Panc1 (cell line): ENCODE measurements at regions not wholly inside any gene's neighbourhood (a gene's known extent, or its start where the extent isn't known, plus 50 kb on each side); places are given as distances from the start of the nearest gene placed in this dataset.

ENCODE experiments used
- ATAC-seq: fragments of 200-7000 bp; cut with Tn5 transposase; 2 replicates; pipeline ENCODE4 v1.9.1; 2020; ENCODE audit warnings: mild to moderate bottlenecking, moderate library complexity
- BruUV-seq: library from RNA; stranded (reverse); fragments of 400-500 nt; replicated peaks from 2 replicates; lab custom pipeline; 2021; lab: Mats Ljungman, UMichigan
- CTCF ChIA-PET: fragments of 300-600 bp; sonication (Branson Sonifier 250); formaldehyde crosslinking; loops from one replicate; lab custom pipeline; 2022; ENCODE audit warnings: antibody characterized with exemption; lab: Charles Lee
- POLR2A ChIA-PET: fragments of 300-600 bp; sonication (Branson Sonifier 250); formaldehyde crosslinking; loops from one replicate; lab custom pipeline; 2022; ENCODE audit warnings: antibody characterized with exemption; lab: Charles Lee
- DNase-seq: peaks from one replicate; pipeline ENCODE4 v3.0.0-alpha.2; 2010; ENCODE audit warnings: low read depth, low spot score
- H3K27ac ChIP-seq: 2 replicates; pipeline ENCODE4 v1.5.1; 2011; ENCODE audit warnings: mild to moderate bottlenecking, low read length, inconsistent platforms
- H3K27me3 ChIP-seq: fragments of 200-500 bp; sonication (Bioruptor generic); 2 replicates; pipeline ENCODE4 v1.6.0; 2014; ENCODE audit warnings: low read length, inconsistent platforms; ENCODE audit not compliant: control insufficient read depth, insufficient read depth
- H3K36me3 ChIP-seq: fragments of 200-500 bp; sonication (Bioruptor generic); 2 replicates; pipeline ENCODE4 v1.5.1; 2014; ENCODE audit warnings: inconsistent platforms, mild to moderate bottlenecking, low read length, moderate library complexity; ENCODE audit not compliant: control insufficient read depth, insufficient read depth
- H3K4me1 ChIP-seq: 2 replicates; pipeline ENCODE4 v1.5.1; 2011; ENCODE audit warnings: inconsistent platforms, mild to moderate bottlenecking, low read length, moderate library complexity; ENCODE audit not compliant: control insufficient read depth, insufficient read depth
- H3K4me3 ChIP-seq, 2 experiments: 2 replicates each; pipeline ENCODE4 v1.5.1; 2011 to 2012; ENCODE audit warnings: low read depth in 2 of 2, low read length in 2 of 2, mild to moderate bottlenecking in 2 of 2, inconsistent platforms in 1 of 2, moderate library complexity in 1 of 2
- H3K9me3 ChIP-seq: fragments of 200-500 bp; sonication (Bioruptor generic); 2 replicates; pipeline ENCODE4 v1.5.1; 2014; ENCODE audit warnings: low read depth, mild to moderate bottlenecking, inconsistent platforms, low read length, moderate library complexity; ENCODE audit not compliant: control insufficient read depth, insufficient read depth
- POLR2AphosphoS5 ChIP-seq: IDR thresholded peaks from 2 replicates; pipeline ENCODE4 v1.6.1; 2012; ENCODE audit warnings: mild to moderate bottlenecking, low read depth, low read length, moderate library complexity
- SIN3A ChIP-seq: IDR thresholded peaks from 2 replicates; pipeline ENCODE4 v1.6.1; 2012; ENCODE audit warnings: low read depth, mild to moderate bottlenecking, low read length, moderate library complexity, borderline replicate concordance; ENCODE audit not compliant: insufficient read depth
- TCF7L2 ChIP-seq: IDR thresholded peaks from 2 replicates; pipeline ENCODE4 v1.6.1; 2011; ENCODE audit warnings: mild to moderate bottlenecking, low read depth, low read length, inconsistent platforms
- in situ Hi-C: cut with HindIII; loops from 2 replicates; pipeline ENCODE4 v1.10.0; 2016; ENCODE audit warnings: low sequenced_read_pairs, low pct_unique_long_range_greater_than_20kb
- intact Hi-C: fragments of 100-400 bp; cut with micrococcal nuclease; formaldehyde crosslinking; loops from one replicate; pipeline ENCODE4 v1.10.0; 2022; ENCODE audit not compliant: unreplicated experiment
- TF ChIP-seq, protein P1 (sequence below), 2 experiments: IDR thresholded peaks; 2 replicates each; pipeline ENCODE4 v1.6.1; 2011 to 2012; ENCODE audit warnings: low read depth in 2 of 2, control low read depth in 1 of 2, low read length in 1 of 2, mild to moderate bottlenecking in 1 of 2, moderate library complexity in 1 of 2; ENCODE audit not compliant: insufficient read depth in 1 of 2
- TF ChIP-seq, protein P2 (sequence below): fragments of 450-650 bp; IDR thresholded peaks from 2 replicates; pipeline ENCODE4 v1.5.1; 2017; ENCODE audit warnings: mild to moderate bottlenecking

DNA sequence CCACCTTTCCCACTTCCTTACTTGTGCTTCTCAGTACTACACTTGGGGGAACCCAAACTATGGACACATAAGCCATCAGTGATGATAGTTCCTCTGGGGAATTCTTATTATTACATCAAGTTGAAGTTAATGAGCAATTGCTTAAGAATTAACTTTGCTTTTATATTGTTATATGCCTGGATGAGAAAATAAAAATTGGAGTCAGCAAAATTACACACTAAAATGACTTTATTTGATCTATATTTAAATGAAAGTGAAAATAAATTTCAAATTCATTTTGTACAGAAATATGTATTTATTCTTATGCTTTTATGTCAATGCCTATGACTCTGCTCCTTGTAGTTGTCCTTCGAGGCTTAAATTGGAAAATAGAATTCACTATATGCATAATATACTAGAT is 149.4 kb upstream of the KCND2 start:
- DNase-seq (no peak), ATAC-seq (no peak)
- no peaks in the 10 kb centered on the region for H3K9me3 ChIP-seq
- no peak overlapping the region for H3K27ac ChIP-seq
- in situ Hi-C loops, result no loop called here
- ChIA-PET CTCF (interaction anchor here (0.7 kb wide), 1 partner anchor 34 kb away, joined by 3 read pairs; no protein-coding TSS in a partner anchor), POLR2A (no interaction called here)
- BruUV-seq, result no TSS peak
- no peak for TF ChIP-seq TCF7L2
- TF ChIP-seq, protein P1, sequence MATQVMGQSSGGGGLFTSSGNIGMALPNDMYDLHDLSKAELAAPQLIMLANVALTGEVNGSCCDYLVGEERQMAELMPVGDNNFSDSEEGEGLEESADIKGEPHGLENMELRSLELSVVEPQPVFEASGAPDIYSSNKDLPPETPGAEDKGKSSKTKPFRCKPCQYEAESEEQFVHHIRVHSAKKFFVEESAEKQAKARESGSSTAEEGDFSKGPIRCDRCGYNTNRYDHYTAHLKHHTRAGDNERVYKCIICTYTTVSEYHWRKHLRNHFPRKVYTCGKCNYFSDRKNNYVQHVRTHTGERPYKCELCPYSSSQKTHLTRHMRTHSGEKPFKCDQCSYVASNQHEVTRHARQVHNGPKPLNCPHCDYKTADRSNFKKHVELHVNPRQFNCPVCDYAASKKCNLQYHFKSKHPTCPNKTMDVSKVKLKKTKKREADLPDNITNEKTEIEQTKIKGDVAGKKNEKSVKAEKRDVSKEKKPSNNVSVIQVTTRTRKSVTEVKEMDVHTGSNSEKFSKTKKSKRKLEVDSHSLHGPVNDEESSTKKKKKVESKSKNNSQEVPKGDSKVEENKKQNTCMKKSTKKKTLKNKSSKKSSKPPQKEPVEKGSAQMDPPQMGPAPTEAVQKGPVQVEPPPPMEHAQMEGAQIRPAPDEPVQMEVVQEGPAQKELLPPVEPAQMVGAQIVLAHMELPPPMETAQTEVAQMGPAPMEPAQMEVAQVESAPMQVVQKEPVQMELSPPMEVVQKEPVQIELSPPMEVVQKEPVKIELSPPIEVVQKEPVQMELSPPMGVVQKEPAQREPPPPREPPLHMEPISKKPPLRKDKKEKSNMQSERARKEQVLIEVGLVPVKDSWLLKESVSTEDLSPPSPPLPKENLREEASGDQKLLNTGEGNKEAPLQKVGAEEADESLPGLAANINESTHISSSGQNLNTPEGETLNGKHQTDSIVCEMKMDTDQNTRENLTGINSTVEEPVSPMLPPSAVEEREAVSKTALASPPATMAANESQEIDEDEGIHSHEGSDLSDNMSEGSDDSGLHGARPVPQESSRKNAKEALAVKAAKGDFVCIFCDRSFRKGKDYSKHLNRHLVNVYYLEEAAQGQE (IDR thresholded peaks at IDR 0.05; ENCODE audit: insufficient read depth in 1 of 2, low read depth in 2 of 2, low read length in 1 of 2), result no peak
- no peaks in the 10 kb centered on the region for H3K4me1 ChIP-seq
- no peaks in the 10 kb centered on the region for H3K36me3 ChIP-seq
- no peak overlapping the region for H3K4me3 ChIP-seq
- intact Hi-C loops, result no loop called here
- H3K27me3 ChIP-seq, result no peaks in the 10 kb centered on the region

DNA sequence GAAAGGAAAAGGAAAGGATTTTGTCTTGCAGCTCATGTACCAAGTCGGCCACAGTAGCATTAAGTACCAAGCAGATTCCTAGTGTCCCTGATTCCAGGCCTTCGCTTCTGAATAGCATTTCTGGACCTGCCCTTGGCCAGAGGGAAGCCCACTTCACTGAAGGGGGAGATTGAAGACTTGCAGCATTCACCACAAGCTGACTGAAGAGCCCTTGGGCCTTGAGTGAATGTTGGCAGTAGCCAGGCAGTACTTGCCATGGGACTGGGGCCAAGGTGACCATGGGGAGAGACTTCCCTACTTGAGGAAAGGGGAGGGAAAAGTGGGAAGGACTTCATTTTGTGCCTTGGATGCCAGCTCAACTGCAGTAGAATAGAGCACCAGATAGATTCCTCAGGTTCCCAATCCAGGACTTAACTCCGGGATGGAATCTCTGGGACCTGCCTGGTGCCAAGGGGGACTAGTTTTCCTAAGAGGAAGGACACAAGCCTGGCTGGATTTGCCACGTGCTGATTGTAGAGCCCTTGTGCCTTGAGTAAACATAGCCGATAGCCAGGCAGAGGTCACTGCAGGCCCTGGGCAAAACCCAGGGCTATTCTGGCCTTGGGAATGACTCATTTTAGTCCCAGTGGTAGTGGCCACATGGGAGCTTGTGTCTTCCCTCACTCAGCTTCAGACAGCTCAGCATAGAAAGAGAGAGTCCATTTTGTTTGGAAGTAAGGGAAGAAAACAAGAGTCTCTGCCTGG is 141.7 kb upstream of the KCND2 start:
- H3K4me3 ChIP-seq, result no peak overlapping the region
- in situ Hi-C loops (no loop called here), intact Hi-C loops (no loop called here)
- DNase-seq, result no peak
- H3K36me3 ChIP-seq, result no peaks in the 10 kb centered on the region
- ATAC-seq, result no peak
- no peaks in the 10 kb centered on the region for H3K9me3 ChIP-seq
- H3K27ac ChIP-seq, result no peak overlapping the region
- H3K27me3 ChIP-seq, result no peaks in the 10 kb centered on the region
- no peaks in the 10 kb centered on the region for H3K4me1 ChIP-seq
- POLR2A ChIA-PET, result no interaction called here
- CTCF ChIA-PET, result no interaction called here
- no TSS peak for BruUV-seq
- TF ChIP-seq SIN3A (no peak), POLR2AphosphoS5 (no peak), TCF7L2 (no peak)

DNA sequence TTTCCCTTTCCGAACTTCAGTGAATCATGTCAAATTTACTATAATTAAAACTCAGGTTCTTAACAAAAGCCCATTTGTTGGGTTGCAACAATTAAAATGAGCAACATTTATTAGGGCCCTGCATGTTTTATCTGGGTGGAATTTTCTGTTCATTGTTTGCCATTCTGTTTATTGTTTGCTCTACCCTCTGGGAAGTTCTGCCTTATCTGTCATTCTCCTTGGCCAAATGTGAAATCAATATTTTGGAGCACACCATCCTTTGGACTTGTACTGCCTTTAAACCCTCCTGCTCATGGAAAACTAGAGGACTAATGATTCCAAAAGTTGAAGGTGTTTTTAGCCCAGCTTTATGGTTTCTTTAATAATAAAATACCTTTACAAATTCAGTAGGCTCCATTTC is 134.5 kb upstream of the KCND2 start:
- no peaks in the 10 kb centered on the region for H3K4me1 ChIP-seq
- H3K27ac ChIP-seq, result no peak overlapping the region
- TF ChIP-seq SIN3A (no peak), TCF7L2 (no peak), POLR2AphosphoS5 (no peak)
- TF ChIP-seq, protein P2, sequence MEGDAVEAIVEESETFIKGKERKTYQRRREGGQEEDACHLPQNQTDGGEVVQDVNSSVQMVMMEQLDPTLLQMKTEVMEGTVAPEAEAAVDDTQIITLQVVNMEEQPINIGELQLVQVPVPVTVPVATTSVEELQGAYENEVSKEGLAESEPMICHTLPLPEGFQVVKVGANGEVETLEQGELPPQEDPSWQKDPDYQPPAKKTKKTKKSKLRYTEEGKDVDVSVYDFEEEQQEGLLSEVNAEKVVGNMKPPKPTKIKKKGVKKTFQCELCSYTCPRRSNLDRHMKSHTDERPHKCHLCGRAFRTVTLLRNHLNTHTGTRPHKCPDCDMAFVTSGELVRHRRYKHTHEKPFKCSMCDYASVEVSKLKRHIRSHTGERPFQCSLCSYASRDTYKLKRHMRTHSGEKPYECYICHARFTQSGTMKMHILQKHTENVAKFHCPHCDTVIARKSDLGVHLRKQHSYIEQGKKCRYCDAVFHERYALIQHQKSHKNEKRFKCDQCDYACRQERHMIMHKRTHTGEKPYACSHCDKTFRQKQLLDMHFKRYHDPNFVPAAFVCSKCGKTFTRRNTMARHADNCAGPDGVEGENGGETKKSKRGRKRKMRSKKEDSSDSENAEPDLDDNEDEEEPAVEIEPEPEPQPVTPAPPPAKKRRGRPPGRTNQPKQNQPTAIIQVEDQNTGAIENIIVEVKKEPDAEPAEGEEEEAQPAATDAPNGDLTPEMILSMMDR, result no peak
- TF ChIP-seq, protein P1 (IDR thresholded peaks at IDR 0.05; ENCODE audit: insufficient read depth in 1 of 2, low read depth in 2 of 2, low read length in 1 of 2), result no peak
- no peak overlapping the region for H3K4me3 ChIP-seq
- H3K27me3 ChIP-seq, result no peaks in the 10 kb centered on the region
- no peaks in the 10 kb centered on the region for H3K9me3 ChIP-seq
- ATAC-seq (no peak), DNase-seq (no peak)
- in situ Hi-C loops, result no loop called here
- CTCF ChIA-PET, result no interaction called here
- intact Hi-C loops, result no loop called here
- POLR2A ChIA-PET, result no interaction called here
- H3K36me3 ChIP-seq, result no peaks in the 10 kb centered on the region
- BruUV-seq, result no TSS peak
